Stimulated activated CD4-positive, alpha-beta T cell treated with anti-CD3 and anti-CD28 coated beads, Interleukin-2, amount 100 ng/mL, for 48 hours (primary cell): ENCODE measurements at regions not wholly inside any gene's neighbourhood (a gene's known extent, or its start where the extent isn't known, plus 50 kb on each side); places are given as distances from the start of the nearest gene placed in this dataset.
"Not testable (repeated sequence)": the region's sequence is repeated elsewhere in the genome, so short reads cannot be mapped to it uniquely, and the experiment has no call there.

ENCODE experiments used
- DNase-seq, 2 donors: peaks; one replicate each; pipeline ENCODE4 v3.0.0-alpha.2; 2020

GRCh38 chr1:95297906-95298305, 63.9 kb downstream of the RWDD3 start:
- DNase-seq, result not testable (repeated sequence)

DNA sequence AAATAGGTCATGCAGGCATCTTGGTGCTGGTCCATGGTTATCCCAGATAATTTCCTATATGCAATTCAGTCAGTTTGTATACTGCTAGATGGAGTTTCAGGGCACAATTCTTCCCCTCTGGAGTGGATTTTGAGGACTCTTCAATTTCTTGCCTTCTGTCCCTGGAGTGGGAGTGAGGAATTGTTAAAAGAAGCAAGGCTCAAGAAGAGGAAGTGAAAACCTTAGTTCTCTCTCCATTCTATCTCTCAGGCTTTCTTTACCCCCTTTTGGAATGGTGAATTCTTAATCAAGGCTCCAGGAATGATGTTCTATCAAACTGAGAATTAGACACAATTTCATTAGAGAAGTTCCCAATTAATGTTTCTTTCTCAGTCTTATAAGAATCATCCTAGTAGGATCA, 67.1 kb downstream of the RWDD3 start:
- DNase-seq, result no peak

GRCh38 chr1:95301614-95302013, 67.6 kb downstream of the RWDD3 start:
- no peak for DNase-seq

DNA sequence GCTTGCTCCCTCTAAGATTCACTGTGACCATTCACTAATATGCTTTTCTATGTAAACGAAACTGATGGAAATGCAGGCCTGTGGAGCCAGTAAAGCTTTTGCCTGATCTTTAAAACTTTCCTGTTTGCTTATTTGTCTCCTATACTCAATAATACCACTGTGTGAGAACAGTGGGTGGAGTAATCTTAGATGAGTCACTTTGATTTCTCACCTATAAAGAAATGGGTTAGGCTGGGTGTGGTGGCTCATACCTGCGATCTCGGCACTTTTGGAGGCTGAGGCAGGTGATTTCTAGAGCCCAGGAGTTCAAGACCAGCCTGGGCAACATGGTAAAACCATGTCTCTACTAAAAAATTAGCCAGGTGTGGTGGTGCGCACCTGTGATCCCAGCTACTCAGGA, 70.8 kb downstream of the RWDD3 start:
- no peak for DNase-seq

- DNase-seq, result no peak
These were observed 74.4 kb downstream of the RWDD3 start for GRCh38 chr1:95308276-95309030.

DNA sequence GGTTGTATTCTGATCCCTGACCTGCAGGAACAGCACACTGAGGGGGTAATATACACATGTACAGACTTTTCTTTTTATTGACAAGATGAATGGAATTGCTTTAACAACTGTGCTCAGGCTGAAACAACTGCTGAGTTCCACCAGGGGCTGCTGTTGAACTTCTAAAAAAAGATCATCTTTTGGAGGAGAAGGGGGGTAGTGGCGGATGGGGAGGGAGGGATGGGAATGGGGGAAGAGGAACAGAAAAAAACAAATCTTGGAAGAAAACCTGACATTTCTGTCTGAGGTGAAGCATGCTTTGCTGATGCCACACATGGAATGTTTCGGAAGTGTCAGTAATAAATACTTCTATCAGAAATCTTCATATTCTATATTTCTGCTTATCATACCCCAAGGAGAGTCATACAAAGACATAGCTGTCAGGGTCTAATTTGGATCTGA, 75.0 kb downstream of the RWDD3 start:
- DNase-seq, result no peak

- no peak for DNase-seq
These were observed 77.0 kb downstream of the RWDD3 start for GRCh38 chr1:95311014-95311413.

DNA sequence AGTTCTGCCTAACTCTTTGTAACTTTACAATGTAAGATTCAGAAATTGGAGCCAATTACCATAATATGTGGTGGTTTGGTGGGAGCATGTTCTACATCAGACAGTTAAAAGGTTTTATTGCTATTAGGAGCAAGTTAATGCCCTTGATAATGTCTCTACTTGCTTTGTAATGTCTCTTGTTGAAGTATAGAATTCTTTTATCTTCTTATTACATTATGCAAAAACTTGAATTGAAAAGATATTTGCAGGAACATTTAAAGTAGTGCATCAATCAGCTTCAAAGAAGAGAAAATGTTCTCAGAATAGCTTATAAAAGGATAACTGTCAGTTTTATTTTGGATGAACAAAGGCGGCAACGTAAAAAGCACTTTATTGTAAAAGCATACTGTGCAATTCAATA, 77.8 kb downstream of the RWDD3 start:
- no peak for DNase-seq

- no peak for DNase-seq
These were observed 78.2 kb downstream of the RWDD3 start for GRCh38 chr1:95312181-95312580.

GRCh38 chr1:95313527-95313926, 79.5 kb downstream of the RWDD3 start:
- no peak for DNase-seq

GRCh38 chr1:95321531-95321930, 87.5 kb downstream of the RWDD3 start:
- DNase-seq, result no peak

DNA sequence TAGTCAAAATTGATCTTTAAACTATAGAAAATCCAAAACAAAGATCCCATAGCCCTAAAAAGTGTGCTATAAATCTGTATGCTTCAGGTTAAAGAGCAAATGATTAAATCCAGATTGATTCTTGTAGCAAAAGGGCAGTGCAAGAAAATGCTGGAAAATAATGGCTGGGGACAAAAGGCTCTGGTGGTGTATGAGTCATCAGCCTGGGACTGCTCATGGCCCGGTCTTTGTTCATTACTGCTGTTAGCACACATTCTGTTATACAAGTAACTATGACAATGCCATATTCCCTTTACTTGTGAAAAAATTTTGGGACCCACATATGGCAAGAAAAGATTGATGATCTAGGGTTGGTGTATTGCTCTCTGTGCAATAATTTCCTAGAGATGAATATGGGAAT, 89.1 kb downstream of the RWDD3 start:
- no peak for DNase-seq

GRCh38 chr1:95325349-95325748, 91.3 kb downstream of the RWDD3 start:
- no peak for DNase-seq

GRCh38 chr1:95326023-95326422, 92.0 kb downstream of the RWDD3 start:
- DNase-seq, result no peak

GRCh38 chr1:95332754-95333153, 98.7 kb downstream of the RWDD3 start:
- DNase-seq, result no peak

GRCh38 chr1:95339377-95339776, 105.4 kb downstream of the RWDD3 start:
- DNase-seq, result no peak

GRCh38 chr1:95340061-95340460, 106.1 kb downstream of the RWDD3 start:
- DNase-seq, result no peak

DNA sequence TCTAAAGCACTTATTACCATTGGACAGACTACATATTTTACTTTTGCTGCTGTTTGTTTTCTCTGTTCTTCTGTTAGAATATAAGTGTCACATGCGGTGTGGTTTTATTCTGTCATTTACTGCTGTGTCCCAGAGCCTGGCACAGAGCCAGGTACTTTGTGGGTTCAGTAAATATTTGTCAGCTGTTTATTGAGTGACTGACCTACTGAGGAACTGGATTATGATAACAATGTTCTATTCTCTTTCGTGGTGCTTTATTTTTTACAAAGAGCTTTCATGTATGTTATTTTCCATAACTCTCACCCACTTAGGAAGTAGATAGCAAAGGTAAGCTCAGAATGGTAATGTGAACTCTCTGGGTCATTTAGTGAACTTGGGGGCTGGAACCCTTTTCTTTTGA, 118.8 kb downstream of the RWDD3 start:
- no peak for DNase-seq

DNA sequence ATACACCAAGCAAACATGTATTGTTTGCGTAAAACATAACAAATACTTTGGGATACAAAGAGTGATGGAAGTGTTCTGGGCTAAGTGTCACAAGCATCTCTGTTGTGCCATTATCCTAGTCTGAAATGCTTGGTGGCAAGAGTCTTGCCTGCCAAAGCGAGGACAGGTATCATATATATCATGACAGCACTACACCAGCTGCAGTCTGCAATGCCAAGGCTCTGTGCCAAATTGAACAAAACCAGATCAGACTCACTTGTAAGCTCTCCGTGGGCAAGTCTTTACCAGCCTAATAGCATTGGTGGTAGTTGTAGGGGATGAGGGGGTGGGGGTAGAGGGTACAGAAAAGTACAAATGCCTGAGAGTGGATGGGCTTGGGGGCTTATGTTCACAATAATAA, 119.2 kb downstream of the RWDD3 start:
- DNase-seq, result no peak

DNA sequence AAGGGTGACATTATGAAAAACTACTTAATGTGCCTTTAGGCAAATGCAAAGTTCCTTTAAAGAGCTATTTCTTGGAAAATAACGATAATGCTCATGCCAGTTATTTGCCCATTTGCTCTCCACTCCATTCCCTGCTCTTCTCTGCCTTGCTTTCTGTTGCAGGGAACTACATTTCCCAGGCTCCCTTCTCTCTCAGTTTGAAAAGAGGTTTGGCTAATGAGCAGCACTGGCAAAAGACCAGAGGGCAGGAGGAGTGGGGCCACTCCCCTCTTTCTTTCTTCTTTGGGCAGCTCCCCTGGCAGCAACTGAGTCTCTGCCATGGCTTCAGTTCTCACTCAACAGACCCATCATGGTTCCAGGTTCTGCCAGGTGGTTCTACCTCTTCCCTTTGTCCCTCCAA, 130.5 kb downstream of the RWDD3 start:
- DNase-seq, result no peak

- DNase-seq, result no peak
These were observed 132.5 kb downstream of the RWDD3 start for GRCh38 chr1:95366498-95366897.

DNA sequence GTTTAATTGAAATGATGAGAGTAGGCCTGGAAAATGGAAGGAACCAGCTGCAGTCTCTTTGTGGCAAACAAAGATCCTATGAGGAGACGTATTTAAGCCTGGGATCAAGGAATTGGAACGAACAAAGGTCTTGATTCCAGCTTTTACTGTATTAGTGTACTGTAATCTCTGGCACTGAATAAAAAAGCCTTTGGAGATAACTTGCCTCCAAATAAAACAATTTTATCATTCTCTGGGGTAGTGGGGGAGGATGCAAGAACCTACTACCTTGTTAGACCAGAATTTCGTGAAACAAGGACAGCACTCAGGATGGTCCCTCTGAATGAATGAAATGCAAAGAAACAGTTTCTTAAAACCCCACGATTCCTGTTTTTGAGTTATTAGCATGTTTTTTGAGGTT, 134.2 kb downstream of the RWDD3 start:
- no peak for DNase-seq

DNA sequence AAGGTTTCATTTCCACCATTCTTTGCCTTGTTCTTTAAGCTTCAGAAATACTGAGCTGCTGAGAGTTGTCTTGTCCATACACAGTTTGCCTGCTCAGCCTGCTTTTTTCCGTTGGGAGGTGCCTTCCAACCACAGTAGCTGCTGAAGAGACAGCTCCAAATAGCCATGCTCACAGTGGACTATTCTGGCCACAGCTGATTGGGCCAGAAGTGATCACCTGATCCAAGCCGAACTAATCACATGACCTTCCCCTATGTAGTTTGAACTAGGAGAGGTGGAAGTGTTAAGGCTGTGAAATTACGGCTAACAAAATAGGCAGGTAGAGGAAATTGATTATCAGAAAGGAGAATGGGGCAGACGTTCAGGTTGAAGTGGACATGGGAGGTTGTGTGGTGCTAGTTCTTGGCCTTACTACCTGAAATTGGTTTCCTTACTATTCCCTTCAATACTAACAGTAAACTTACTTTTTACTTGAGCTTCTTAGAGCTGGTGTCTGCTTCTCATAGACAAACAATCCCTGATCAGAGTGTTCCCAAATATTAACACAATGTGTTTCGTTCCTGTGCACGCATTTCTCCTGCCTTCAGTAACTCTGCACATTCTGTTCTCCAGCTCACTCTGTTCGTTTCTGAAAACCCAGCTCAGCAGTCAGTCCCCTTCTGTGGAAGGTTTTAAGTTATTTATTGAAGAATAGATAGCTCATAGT, 136.1 kb downstream of the RWDD3 start:
- DNase-seq, result no peak

DNA sequence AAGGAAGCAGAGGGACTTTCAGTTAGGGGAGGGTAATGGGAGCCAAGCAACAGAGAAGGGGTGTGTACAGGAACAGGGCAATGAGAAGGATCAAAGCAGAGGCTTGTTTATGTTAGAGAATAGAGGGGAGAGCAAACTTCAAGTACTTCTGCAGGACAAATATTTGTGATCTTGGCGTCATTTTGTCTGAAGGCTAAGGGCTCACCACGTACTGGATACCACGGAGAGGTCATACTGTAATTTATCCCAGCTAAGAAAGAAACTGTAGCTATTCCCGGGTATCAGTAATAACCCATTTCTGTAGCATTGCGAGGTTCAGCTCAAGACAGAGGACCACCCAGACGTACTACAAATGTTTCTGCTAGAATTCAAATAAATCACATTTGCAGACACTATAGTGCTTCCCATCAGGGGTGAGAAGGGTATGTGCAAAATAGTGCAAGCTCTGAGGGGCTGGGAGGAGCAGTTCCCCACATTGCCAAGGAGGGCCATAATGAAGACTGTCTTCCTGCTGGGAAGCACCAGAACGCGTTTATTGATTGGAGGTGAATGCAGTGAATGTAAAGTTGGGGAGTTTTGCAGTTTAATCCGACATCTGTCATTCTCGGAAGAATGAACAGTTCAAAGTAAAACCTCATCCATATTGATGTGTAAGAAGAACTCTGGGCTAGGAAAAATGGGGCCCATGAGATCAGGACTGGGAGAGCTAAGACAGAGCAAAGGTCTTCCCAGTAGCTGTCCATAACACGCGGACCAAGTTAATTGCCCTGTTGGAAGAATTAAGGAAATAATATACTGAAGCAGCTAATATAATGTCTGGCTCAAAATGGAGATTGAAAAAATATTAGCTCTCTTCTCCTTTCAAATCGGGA, 136.9 kb downstream of the RWDD3 start:
- no peak for DNase-seq
